Esophagus squamous epithelium (tissue), 4 donors: ENCODE measurements at regions not wholly inside any gene's neighbourhood (a gene's known extent, or its start where the extent isn't known, plus 50 kb on each side); places are given as distances from the start of the nearest gene placed in this dataset.

ENCODE experiments used
- CTCF ChIP-seq, 6 experiments: fragments of 450-650 bp in 4 of 6; fragments of 200-600 bp in 2 of 6; sonication (generic) in 2 of 6; IDR thresholded peaks; one replicate each; pipeline ENCODE4 v1.5.1; 2016 to 2019; ENCODE audit warnings: antibody characterized with exemption in 6 of 6, mild to moderate bottlenecking in 4 of 6, moderate library complexity in 4 of 6
- POLR2A ChIP-seq, 4 donors: fragments of 450-650 bp; IDR thresholded peaks; one replicate each; pipeline ENCODE4 v1.6.1; 2017; ENCODE audit warnings: antibody characterized with exemption in 4 of 4, mild to moderate bottlenecking in 4 of 4, moderate library complexity in 3 of 4

- no peak for TF ChIP-seq CTCF (IDR thresholded peaks at IDR 0.05)
- TF ChIP-seq POLR2A (IDR thresholded peaks at IDR 0.05) = no peak
Measured at GRCh38 chr5:159669559-159669958, 246.7 kb upstream of the ADRA1B start.
